Ammon's horn (tissue), 1 donor: ENCODE measurements at regions not wholly inside any gene's neighbourhood (a gene's known extent, or its start where the extent isn't known, plus 50 kb on each side); places are given as distances from the start of the nearest gene placed in this dataset.
"Not testable (repeated sequence)": the region's sequence is repeated elsewhere in the genome, so short reads cannot be mapped to it uniquely, and the experiment has no call there.

Experiments used
- DNase-seq: peaks from one replicate; pipeline ENCODE4 v3.0.0-alpha.2; 2016; ENCODE audit warnings: low spot score

GRCh38 chr4:124941267-124941666, 228.7 kb upstream of the ANKRD50 start:
- no peak for DNase-seq

- no peak for DNase-seq
Observed at GRCh38 chr4:124940387-124940786, 227.9 kb upstream of the ANKRD50 start.

GRCh38 chr4:124939908-124940307, 227.4 kb upstream of the ANKRD50 start:
- no peak for DNase-seq

- no peak for DNase-seq
Observed at GRCh38 chr4:124938836-124939235, 226.3 kb upstream of the ANKRD50 start.

- DNase-seq, result no peak
Observed at GRCh38 chr4:124937993-124938392, 225.5 kb upstream of the ANKRD50 start.

GRCh38 chr4:124936427-124936826, 223.9 kb upstream of the ANKRD50 start:
- DNase-seq, result no peak

- no peak for DNase-seq
Observed at GRCh38 chr4:124934916-124935315, 222.4 kb upstream of the ANKRD50 start.

GRCh38 chr4:124933521-124933920, 221.0 kb upstream of the ANKRD50 start:
- no peak for DNase-seq

- DNase-seq, result no peak
Observed at GRCh38 chr4:124932447-124932846, 219.9 kb upstream of the ANKRD50 start.

- no peak for DNase-seq
Observed at GRCh38 chr4:124931050-124931449, 218.5 kb upstream of the ANKRD50 start.

GRCh38 chr4:124922748-124923147, 210.2 kb upstream of the ANKRD50 start:
- DNase-seq, result not testable (repeated sequence)

GRCh38 chr4:124918559-124919122, 206.1 kb upstream of the ANKRD50 start:
- no peak for DNase-seq

GRCh38 chr4:124915073-124915472, 202.5 kb upstream of the ANKRD50 start:
- no peak for DNase-seq

- DNase-seq, result no peak
Observed at GRCh38 chr4:124913237-124913636, 200.7 kb upstream of the ANKRD50 start.

- no peak for DNase-seq
Observed at GRCh38 chr4:124910327-124910726, 197.8 kb upstream of the ANKRD50 start.

- no peak for DNase-seq
Observed at GRCh38 chr4:124907881-124908280, 195.3 kb upstream of the ANKRD50 start.

GRCh38 chr4:124905441-124905840, 192.9 kb upstream of the ANKRD50 start:
- DNase-seq, result no peak

- no peak for DNase-seq
Observed at GRCh38 chr4:124904723-124905388, 192.3 kb upstream of the ANKRD50 start.

- DNase-seq, result no peak
Observed at GRCh38 chr4:124903995-124904722, 191.6 kb upstream of the ANKRD50 start.

GRCh38 chr4:124902001-124902515, 189.5 kb upstream of the ANKRD50 start:
- no peak for DNase-seq

- no peak for DNase-seq
Observed at GRCh38 chr4:124899997-124900396, 187.5 kb upstream of the ANKRD50 start.

GRCh38 chr4:124890522-124890921, 178.0 kb upstream of the ANKRD50 start:
- DNase-seq, result no peak

- DNase-seq, result no peak
Observed at GRCh38 chr4:124887739-124888138, 175.2 kb upstream of the ANKRD50 start.
